Keratinocyte (primary cell): ENCODE measurements at regions not wholly inside any gene's neighbourhood (a gene's known extent, or its start where the extent isn't known, plus 50 kb on each side); places are given as distances from the start of the nearest gene placed in this dataset.

Source experiments
- DNase-seq: peaks from one replicate; pipeline ENCODE4 v3.0.0-alpha.2; 2011; ENCODE audit warnings: low read depth, missing footprints, low spot score
- FAIRE-seq: peaks from 2 replicates; lab custom pipeline; 2011; peaks lifted over from hg19 to GRCh38; lab: Jason Lieb, UNC
- H2AFZ ChIP-seq: 2 replicates; pipeline ENCODE4 v1.6.0; 2012; ENCODE audit warnings: low read length, control low read depth, inconsistent platforms; ENCODE audit not compliant: control insufficient read depth
- H3K27ac ChIP-seq: 2 replicates; pipeline ENCODE4 v1.5.1; 2011; ENCODE audit warnings: low read length; ENCODE audit not compliant: control insufficient read depth, insufficient read depth
- H3K27me3 ChIP-seq: 3 replicates; pipeline ENCODE4 v1.6.0; 2011; ENCODE audit warnings: low read length; ENCODE audit not compliant: control insufficient read depth, insufficient read depth; ENCODE audit errors: extremely low read depth
- H3K36me3 ChIP-seq, 2 experiments: 2 replicates in 1 of 2; 3 replicates in 1 of 2; pipeline ENCODE4 v1.5.1; 2011; ENCODE audit warnings: low read length in 2 of 2, mild to moderate bottlenecking in 1 of 2; ENCODE audit not compliant: control insufficient read depth in 2 of 2, insufficient read depth in 2 of 2; ENCODE audit errors: extremely low read depth in 1 of 2
- H3K4me1 ChIP-seq: 3 replicates; pipeline ENCODE4 v1.5.1; 2011; ENCODE audit warnings: low read length; ENCODE audit not compliant: control insufficient read depth, insufficient read depth; ENCODE audit errors: extremely low read depth
- H3K4me2 ChIP-seq: 3 replicates; pipeline ENCODE4 v1.6.0; 2011; ENCODE audit warnings: low read depth, low read length; ENCODE audit not compliant: control insufficient read depth, insufficient read depth; ENCODE audit errors: extremely low read depth
- H3K4me3 ChIP-seq, 3 experiments: fragments of 200-600 bp in 1 of 3; sonication (generic) in 1 of 3; 2 replicates in 2 of 3; 3 replicates in 1 of 3; pipeline ENCODE4 v1.5.1; 2011 to 2016; ENCODE audit warnings: low read length in 3 of 3, mild to moderate bottlenecking in 3 of 3, control low read depth in 2 of 3, inconsistent platforms in 1 of 3, low read depth in 1 of 3, mixed read lengths in 1 of 3, mixed run types in 1 of 3, moderate library complexity in 1 of 3; ENCODE audit not compliant: control insufficient read depth in 2 of 3, insufficient read depth in 2 of 3; ENCODE audit errors: extremely low read depth in 1 of 3
- H3K79me2 ChIP-seq: 2 replicates; pipeline ENCODE4 v1.6.0; 2012; ENCODE audit warnings: low read length; ENCODE audit not compliant: control insufficient read depth, insufficient read depth
- H3K9ac ChIP-seq: 3 replicates; pipeline ENCODE4 v1.6.0; 2011; ENCODE audit warnings: low read length; ENCODE audit not compliant: control insufficient read depth, insufficient read depth; ENCODE audit errors: extremely low read depth
- H3K9me1 ChIP-seq: 3 replicates; pipeline ENCODE4 v1.6.0; 2011; ENCODE audit warnings: low read length; ENCODE audit not compliant: control insufficient read depth, insufficient read depth; ENCODE audit errors: extremely low read depth
- H3K9me3 ChIP-seq: 2 replicates; pipeline ENCODE4 v1.5.1; 2012; ENCODE audit warnings: low read depth, low read length; ENCODE audit not compliant: control insufficient read depth
- H4K20me1 ChIP-seq: 3 replicates; pipeline ENCODE4 v1.6.0; 2011; ENCODE audit warnings: low read length; ENCODE audit not compliant: control insufficient read depth, insufficient read depth; ENCODE audit errors: extremely low read depth
- CTCF ChIP-seq, 3 experiments: IDR thresholded peaks in 1 of 3; conservative IDR thresholded peaks in 1 of 3; optimal IDR thresholded peaks in 1 of 3; 2 replicates in 2 of 3; 3 replicates in 1 of 3; pipeline versions ENCODE3 to v1.5.1; 2011; ENCODE audit warnings: low read length in 3 of 3, mild to moderate bottlenecking in 3 of 3, moderate library complexity in 2 of 3, control low read depth in 1 of 3, inconsistent platforms in 1 of 3; ENCODE audit not compliant: insufficient read depth in 2 of 3; ENCODE audit errors: extremely low read depth in 1 of 3
- EZH2 ChIP-seq: IDR thresholded peaks from one replicate; pipeline ENCODE4 v1.6.1; 2012; ENCODE audit warnings: inconsistent platforms, mild to moderate bottlenecking, low read length, moderate library complexity
- dilution Hi-C: fragments of 300-500 bp; cut with MboI; formaldehyde crosslinking; loops from one replicate; pipeline ENCODE4 v1.7.0; 2020; ENCODE audit warnings: low sequenced_read_pairs; ENCODE audit not compliant: extremely low pct_ligation_motif_present

- H3K4me3 ChIP-seq: no peak overlapping the region
- no peaks in the 10 kb centered on the region for H3K27me3 ChIP-seq
- H3K36me3 ChIP-seq: no peaks in the 10 kb centered on the region
- H3K9me3 ChIP-seq: no peaks in the 10 kb centered on the region
- no peak overlapping the region for H2AFZ ChIP-seq
- no peaks in the 10 kb centered on the region for H3K9me1 ChIP-seq
- DNase-seq (no peak), FAIRE-seq (no peak)
- no peak overlapping the region for H3K27ac ChIP-seq
- H3K9ac ChIP-seq: no peak overlapping the region
- H3K4me1 ChIP-seq: no peaks in the 10 kb centered on the region
- no peaks in the 10 kb centered on the region for H3K79me2 ChIP-seq
- no peaks in the 10 kb centered on the region for H4K20me1 ChIP-seq
- no peak for TF ChIP-seq CTCF (optimal IDR thresholded peaks at IDR 0.05 in 1 of 3, IDR thresholded peaks at IDR 0.05 in 1 of 3, conservative IDR thresholded peaks at IDR 0.05 in 1 of 3; ENCODE audit: extremely low read depth in 1 of 3, insufficient read depth in 2 of 3, low read length in 3 of 3)
- H3K4me2 ChIP-seq: no peak overlapping the region
- dilution Hi-C loops: no loop called here
These were observed 115.5 kb upstream of the COL24A1 start for GRCh38 chr1:86272083-86272482.

GRCh38 chr1:86271046-86271445, 114.5 kb upstream of the COL24A1 start:
- Histone ChIP-seq H3K27ac (no peak overlapping the region), H3K4me2 (no peak overlapping the region), H2AFZ (no peak overlapping the region), H3K27me3 (no peaks in the 10 kb centered on the region), H3K79me2 (no peaks in the 10 kb centered on the region), H3K9me3 (no peaks in the 10 kb centered on the region), H3K9me1 (no peaks in the 10 kb centered on the region), H3K4me1 (no peaks in the 10 kb centered on the region), H4K20me1 (no peaks in the 10 kb centered on the region), H3K36me3 (no peaks in the 10 kb centered on the region), H3K4me3 (no peak overlapping the region), H3K9ac (no peak overlapping the region)
- dilution Hi-C loops: no loop called here
- DNase-seq: no peak
- no peak for FAIRE-seq
- TF ChIP-seq EZH2: no peak
- TF ChIP-seq CTCF (optimal IDR thresholded peaks at IDR 0.05 in 1 of 3, IDR thresholded peaks at IDR 0.05 in 1 of 3, conservative IDR thresholded peaks at IDR 0.05 in 1 of 3; ENCODE audit: extremely low read depth in 1 of 3, insufficient read depth in 2 of 3, low read length in 3 of 3): no peak
